ENCODE measurements at regions not wholly inside any gene's neighbourhood (a gene's known extent, or its start where the extent isn't known, plus 50 kb on each side); places are given as distances from the start of the nearest gene placed in this dataset.

GRCh38 chr2:18170642-18171041 is 292.2 kb downstream of the KCNS3 start:
- Histone ChIP-seq H3K4me2 (ENCODE audit: low read depth, low read length) (no peak overlapping the region), H2BK5ac (ENCODE audit: low read depth, low read length, poor library complexity, severe bottlenecking) (no peak overlapping the region), H2BK120ac (ENCODE audit: low read depth, low read length) (no peak overlapping the region), H3K27me3 (ENCODE audit: control insufficient read depth, insufficient read depth, low read length) (no peaks in the 10 kb centered on the region), H3K79me1 (ENCODE audit: low read depth in 1 of 2, low read length in 2 of 2) (no peaks in the 10 kb centered on the region), H4K20me1 (ENCODE audit: insufficient read depth, low read length) (no peaks in the 10 kb centered on the region), H3K18ac (ENCODE audit: low read depth, low read length) (no peak overlapping the region), H3K14ac (replicated peaks; ENCODE audit: low read depth, low read length) (no peak overlapping the region), H2AFZ (replicated peaks; ENCODE audit: low read length, poor library complexity) (no peak overlapping the region), H3K56ac (ENCODE audit: extremely low read depth, insufficient read depth, low read length) (no peak overlapping the region), H4K91ac (ENCODE audit: insufficient read depth, low read depth, low read length) (no peak overlapping the region), H3K23ac (ENCODE audit: low read depth, low read length) (no peak overlapping the region), H2BK20ac (ENCODE audit: low read depth, low read length) (no peak overlapping the region), H3K9me1 (ENCODE audit: insufficient read depth, low read length) (no peaks in the 10 kb centered on the region), H3K4me3 (ENCODE audit: insufficient read depth, low read depth, low read length) (no peak overlapping the region), H4K8ac (ENCODE audit: low read depth in 2 of 2, low read length in 2 of 2) (no peak overlapping the region), H4K5ac (ENCODE audit: low read depth, low read length) (no peak overlapping the region), H3K4ac (ENCODE audit: low read depth, low read length) (no peak overlapping the region), H2AK5ac (ENCODE audit: low read depth, low read length) (no peak overlapping the region), H3K4me1 (ENCODE audit: control insufficient read depth, insufficient read depth, low read length) (no peaks in the 10 kb centered on the region; the same call in 1 of the 2 replicates), H3K36me3 (ENCODE audit: control insufficient read depth, insufficient read depth, low read length) (no peaks in the 10 kb centered on the region), H3K27ac (ENCODE audit: insufficient read depth, low read length) (no peak overlapping the region), H3K9me3 (ENCODE audit: control insufficient read depth, insufficient read depth, low read length) (no peaks in the 10 kb centered on the region), H3K9ac (ENCODE audit: low read depth, low read length) (no peak overlapping the region), H2AK9ac (replicated peaks; ENCODE audit: low read depth, low read length, poor library complexity) (no peak overlapping the region), H2BK15ac (ENCODE audit: low read depth, low read length) (no peak overlapping the region)
- BruUV-seq (replicated peaks) = no TSS peak
- ChIA-PET CTCF (no interaction called here), POLR2A (ENCODE audit: unreplicated experiment) (no interaction called here)
- intact Hi-C loops (cut with micrococcal nuclease) = no loop called here
- in situ Hi-C loops (cut with MboI; ENCODE audit: low sequenced_read_pairs) = loop anchor here (10.0 to 25.0 kb wide), 2 partner anchors 204 to 308 kb away; no protein-coding TSS in a partner anchor
- no peak for DNase-seq
- TF ChIP-seq BHLHE40 (IDR thresholded peaks at IDR 0.05; ENCODE audit: low read depth, low read length) (no peak), USF2 (IDR thresholded peaks at IDR 0.05; ENCODE audit: low read depth, low read length) (no peak), RCOR1 (IDR thresholded peaks at IDR 0.05; ENCODE audit: insufficient replicate concordance, low read length) (no peak), MAZ (IDR thresholded peaks at IDR 0.05; ENCODE audit: borderline replicate concordance, low read depth, low read length) (no peak), FOS (IDR thresholded peaks at IDR 0.05; ENCODE audit: low read depth, low read length) (no peak), POLR2A (IDR thresholded peaks at IDR 0.05; ENCODE audit: low read depth, low read length) (no peak), SMC3 (IDR thresholded peaks at IDR 0.05; ENCODE audit: low read depth, low read length) (no peak), MXI1 (IDR thresholded peaks at IDR 0.05; ENCODE audit: borderline replicate concordance, low read depth, low read length) (no peak), MAFK (IDR thresholded peaks at IDR 0.05; ENCODE audit: low read depth, low read length) (no peak), CEBPB (IDR thresholded peaks at IDR 0.05; ENCODE audit: low read depth, low read length) (no peak)
- dilution Hi-C loops (cut with HindIII; ENCODE audit: low sequenced_read_pairs, unreplicated experiment) = no loop called here
- no peak for ATAC-seq (ENCODE audit: low read depth)
- WGBS, 2 experiments (ENCODE audit: extremely low coverage in 2 of 2, insufficient read length in 1 of 2) = no CpG with 5 or more reads among the region's 1 CpG

Data from IMR-90 (cell line).